HEK293 (cell line): ENCODE measurements at regions not wholly inside any gene's neighbourhood (a gene's known extent, or its start where the extent isn't known, plus 50 kb on each side); places are given as distances from the start of the nearest gene placed in this dataset.
"Not testable (repeated sequence)": the region's sequence is repeated elsewhere in the genome, so short reads cannot be mapped to it uniquely, and the experiment has no call there.

Experiments
- ATF2 ChIP-seq: fragments of 450-650 bp; formaldehyde crosslinking; IDR thresholded peaks from 2 replicates; pipeline ENCODE4 v1.5.1; 2016; ENCODE audit warnings: missing biosample characterization, missing genetic modification characterization, low read depth
- CTCF ChIP-seq: fragments of 450-650 bp; formaldehyde crosslinking; IDR thresholded peaks from 2 replicates; pipeline ENCODE4 v1.5.1; 2016; ENCODE audit warnings: missing biosample characterization, missing genetic modification characterization
- MYNN ChIP-seq: fragments of 450-650 bp; formaldehyde crosslinking; IDR thresholded peaks from 2 replicates; pipeline ENCODE4 v1.5.1; 2016; ENCODE audit warnings: missing biosample characterization, missing genetic modification characterization, borderline replicate concordance
- ZBTB17 ChIP-seq: fragments of 450-650 bp; formaldehyde crosslinking; IDR thresholded peaks from 2 replicates; pipeline ENCODE4 v1.5.1; 2016; ENCODE audit warnings: missing biosample characterization, missing genetic modification characterization
- ZBTB21 ChIP-seq: fragments of 450-650 bp; formaldehyde crosslinking; IDR thresholded peaks from 2 replicates; pipeline ENCODE4 v1.5.1; 2017; ENCODE audit warnings: missing biosample characterization, missing genetic modification characterization
- ZNF292 ChIP-seq: fragments of 450-650 bp; formaldehyde crosslinking; IDR thresholded peaks from 2 replicates; pipeline ENCODE4 v1.5.1; 2016; ENCODE audit warnings: low read depth, missing biosample characterization, missing genetic modification characterization, borderline replicate concordance
- ZNF302 ChIP-seq: fragments of 450-650 bp; formaldehyde crosslinking; IDR thresholded peaks from 2 replicates; pipeline ENCODE4 v1.5.1; 2016; ENCODE audit warnings: missing biosample characterization, missing genetic modification characterization, low read depth
- ZNF423 ChIP-seq: fragments of 450-650 bp; formaldehyde crosslinking; IDR thresholded peaks from 2 replicates; pipeline ENCODE4 v1.5.1; 2016; ENCODE audit warnings: missing biosample characterization, missing genetic modification characterization
- ZNF549 ChIP-seq: fragments of 450-650 bp; IDR thresholded peaks from 2 replicates; pipeline ENCODE4 v1.5.1; 2018; ENCODE audit warnings: missing biosample characterization, missing genetic modification characterization, mild to moderate bottlenecking, inconsistent platforms, moderate library complexity
- ZNF555 ChIP-seq: fragments of 450-650 bp; formaldehyde crosslinking; conservative IDR thresholded peaks from 2 replicates; pipeline ENCODE4 v1.5.1; 2017; ENCODE audit warnings: missing biosample characterization, mild to moderate bottlenecking, missing genetic modification characterization, inconsistent platforms

GRCh38 chr5:3323966-3324365 is 271.7 kb upstream of the IRX1 start:
- not testable (repeated sequence) for TF ChIP-seq CTCF, ZBTB21, ZNF555, ZNF549, ZBTB17, MYNN, ZNF423, ZNF302, ATF2, ZNF292 (tag by site-specific recombination)
